GM12878 (cell line): ENCODE measurements at regions not wholly inside any gene's neighbourhood (a gene's known extent, or its start where the extent isn't known, plus 50 kb on each side); places are given as distances from the start of the nearest gene placed in this dataset.
"Not testable (repeated sequence)": the region's sequence is repeated elsewhere in the genome, so short reads cannot be mapped to it uniquely, and the experiment has no call there.

Source experiments
- ATAC-seq: fragments of 200-7000 bp; cut with Tn5 transposase; 3 replicates; pipeline ENCODE4 v1.9.1; 2020; ENCODE audit warnings: mild to moderate bottlenecking, moderate library complexity
- BruUV-seq: library from RNA; stranded (reverse); fragments of 400-500 nt; replicated peaks from 2 replicates; lab custom pipeline; 2021; lab: Mats Ljungman, UMichigan
- CTCF ChIA-PET: fragments of 300-600 bp; sonication (Branson Sonifier 250); formaldehyde crosslinking; extraction: SDS; loops from one replicate; lab custom pipeline; 2021; ENCODE audit warnings: inconsistent platforms; lab: Yijun Ruan, JAX
- POLR2A ChIA-PET: fragments of 350-600 bp; formaldehyde crosslinking; extraction: SDS; loops from one replicate; lab custom pipeline; 2021; ENCODE audit warnings: inconsistent platforms; lab: Charles Lee
- RAD21 ChIA-PET: fragments of 300-600 bp; sonication (Branson Sonifier 250); formaldehyde crosslinking; loops from one replicate; lab custom pipeline; 2023; ENCODE audit warnings: antibody characterized with exemption; ENCODE audit not compliant: unreplicated experiment; lab: Charles Lee
- SMC1A ChIA-PET: fragments of 300-600 bp; sonication (Branson Sonifier 250); formaldehyde crosslinking; loops from one replicate; lab custom pipeline; 2023; ENCODE audit not compliant: unreplicated experiment, uncharacterized antibody; lab: Charles Lee
- DNase-seq: peaks from one replicate; pipeline ENCODE4 v3.0.0-alpha.2; 2011; ENCODE audit warnings: low read depth, low spot score
- FAIRE-seq: peaks from 3 replicates; lab custom pipeline; 2011; peaks lifted over from hg19 to GRCh38; lab: Jason Lieb, UNC
- H2AFZ ChIP-seq: 2 replicates; pipeline ENCODE4 v1.6.0; 2011; ENCODE audit warnings: low read depth, low read length, control low read depth; ENCODE audit not compliant: control insufficient read depth
- H3K27ac ChIP-seq: 2 replicates; pipeline ENCODE4 v1.5.1; 2011; ENCODE audit warnings: control low read depth; ENCODE audit not compliant: control insufficient read depth, insufficient read depth
- H3K27me3 ChIP-seq, 2 experiments: replicated peaks in 1 of 2; 2 replicates each; pipeline versions ENCODE4 v1.6.0 to v1.6.1; 2011; ENCODE audit warnings: low read length in 1 of 2; ENCODE audit not compliant: control insufficient read depth in 2 of 2, insufficient read depth in 2 of 2
- H3K36me3 ChIP-seq, 2 experiments: 2 replicates each; pipeline ENCODE4 v1.5.1; 2011; ENCODE audit warnings: low read length in 1 of 2; ENCODE audit not compliant: control insufficient read depth in 2 of 2, insufficient read depth in 2 of 2
- H3K4me1 ChIP-seq: 2 replicates; pipeline ENCODE4 v1.6.1; 2011; ENCODE audit warnings: mild to moderate bottlenecking, low read length, moderate library complexity, mixed read lengths; ENCODE audit not compliant: control insufficient read depth, insufficient read depth
- H3K4me2 ChIP-seq: 2 replicates; pipeline ENCODE4 v1.6.0; 2011; ENCODE audit warnings: control low read depth; ENCODE audit not compliant: control insufficient read depth, insufficient read depth
- H3K4me3 ChIP-seq: fragments of 200-600 bp; sonication (generic); 2 replicates; pipeline ENCODE4 v1.5.1; 2016
- H3K79me2 ChIP-seq: 2 replicates; pipeline ENCODE4 v1.6.0; 2011; ENCODE audit warnings: low read length; ENCODE audit not compliant: control insufficient read depth, insufficient read depth
- H3K9ac ChIP-seq: 2 replicates; pipeline ENCODE4 v1.8.0; 2011; ENCODE audit warnings: low read length, control low read depth, mixed read lengths; ENCODE audit not compliant: control insufficient read depth, insufficient read depth
- H3K9me3 ChIP-seq: replicated peaks from 3 replicates; pipeline ENCODE4 v1.5.1; 2011; ENCODE audit warnings: mild to moderate bottlenecking, low read length; ENCODE audit not compliant: control insufficient read depth, insufficient read depth
- H4K20me1 ChIP-seq: 2 replicates; pipeline ENCODE4 v1.6.0; 2011; ENCODE audit not compliant: control insufficient read depth, insufficient read depth
- ASH2L ChIP-seq: fragments of 300-600, 200-600 bp; sonication (generic); IDR thresholded peaks from 2 replicates; pipeline ENCODE4 v1.6.1; 2017; ENCODE audit warnings: low read depth, mild to moderate bottlenecking, borderline replicate concordance
- CBFB ChIP-seq: IDR thresholded peaks from 2 replicates; pipeline ENCODE4 v1.6.1; 2016; ENCODE audit warnings: antibody characterized with exemption, low read depth
- CBX3 ChIP-seq: fragments of 200-600 bp; sonication (generic); IDR thresholded peaks from 2 replicates; pipeline ENCODE4 v1.6.1; 2016; ENCODE audit warnings: low read depth, borderline replicate concordance
- JUNB ChIP-seq: IDR thresholded peaks from 2 replicates; pipeline ENCODE4 v1.6.1; 2016; ENCODE audit warnings: antibody characterized with exemption, mild to moderate bottlenecking
- KAT2A ChIP-seq: conservative IDR thresholded peaks from 2 replicates; pipeline ENCODE4 v1.6.1; 2011; ENCODE audit warnings: low read depth, low read length; ENCODE audit not compliant: control insufficient read depth
- KDM1A ChIP-seq: fragments of 200-600 bp; sonication (generic); IDR thresholded peaks from 2 replicates; pipeline ENCODE4 v1.6.1; 2016; ENCODE audit warnings: borderline replicate concordance
- LARP7 ChIP-seq: fragments of 450-650 bp; IDR thresholded peaks from 2 replicates; pipeline ENCODE4 v1.6.1; 2017; ENCODE audit warnings: mild to moderate bottlenecking
- NFYB ChIP-seq: IDR thresholded peaks from 2 replicates; pipeline ENCODE4 v1.6.1; 2011; ENCODE audit warnings: low read depth, mild to moderate bottlenecking, low read length, improper control_type of control experiment, moderate library complexity; ENCODE audit not compliant: insufficient read depth
- PKNOX1 ChIP-seq: fragments of 450-650 bp; IDR thresholded peaks from 2 replicates; pipeline ENCODE4 v1.6.1; 2016; ENCODE audit warnings: mild to moderate bottlenecking
- PML ChIP-seq: IDR thresholded peaks from 2 replicates; pipeline ENCODE4 v1.6.1; 2012; ENCODE audit warnings: low read length, inconsistent platforms
- RFX5 ChIP-seq: IDR thresholded peaks from 2 replicates; pipeline ENCODE4 v1.6.1; 2011; ENCODE audit warnings: low read depth, low read length, improper control_type of control experiment
- SUPT20H ChIP-seq: IDR thresholded peaks from 2 replicates; pipeline ENCODE4 v1.6.1; 2011; ENCODE audit warnings: low read depth, mild to moderate bottlenecking, low read length, moderate library complexity, borderline replicate concordance; ENCODE audit not compliant: control insufficient read depth
- ZNF217 ChIP-seq: fragments of 450-650 bp; IDR thresholded peaks from 2 replicates; pipeline ENCODE4 v1.6.1; 2017; ENCODE audit warnings: antibody characterized with exemption, mild to moderate bottlenecking
- WGBS: methylation state at CpG from one replicate; pipeline ENCODE4 v1.1.6; 2016; ENCODE audit warnings: low lambda C conversion rate; ENCODE audit not compliant: insufficient replicate concordance, insufficient coverage; ENCODE audit errors: missing lambda C conversion rate; 5-methylcytosine and 5-hydroxymethylcytosine counted together
- in situ Hi-C: fragments of 300-500 bp; cut with MboI; formaldehyde crosslinking; loops from 9 replicates; pipeline ENCODE4 v1.14.3; 2018; ENCODE audit warnings: mixed read lengths
- intact Hi-C: fragments of 100-400 bp; cut with micrococcal nuclease; formaldehyde crosslinking; loops from one replicate; pipeline ENCODE4 v1.14.2; 2022; ENCODE audit not compliant: unreplicated experiment

DNA sequence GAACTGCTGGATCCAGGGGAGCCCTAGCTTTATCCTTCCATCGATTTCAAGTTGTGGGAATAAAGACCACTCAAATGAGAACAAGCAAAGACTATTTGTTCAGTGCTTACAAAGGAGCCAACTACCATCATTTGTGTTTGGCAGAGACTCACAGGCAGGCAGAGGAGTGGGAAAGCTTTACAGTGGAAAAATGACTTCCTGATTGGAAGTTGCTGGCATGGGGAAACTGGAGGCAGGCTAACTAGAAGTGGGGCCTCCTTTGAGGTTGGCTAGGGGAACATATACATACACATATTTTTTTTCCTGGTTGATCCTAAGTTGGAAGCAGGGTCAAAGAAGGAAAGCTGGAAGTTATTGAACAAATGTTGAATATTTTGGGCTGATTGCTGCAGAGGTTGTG lies 121.7 kb downstream of the ACTBL2 start (continued):
- TF ChIP-seq ASH2L (no peak), PML (no peak), PKNOX1 (no peak), CBX3 (no peak), KAT2A (no peak), CBFB (no peak), KDM1A (no peak), NFYB (no peak), SUPT20H (no peak)

DNA sequence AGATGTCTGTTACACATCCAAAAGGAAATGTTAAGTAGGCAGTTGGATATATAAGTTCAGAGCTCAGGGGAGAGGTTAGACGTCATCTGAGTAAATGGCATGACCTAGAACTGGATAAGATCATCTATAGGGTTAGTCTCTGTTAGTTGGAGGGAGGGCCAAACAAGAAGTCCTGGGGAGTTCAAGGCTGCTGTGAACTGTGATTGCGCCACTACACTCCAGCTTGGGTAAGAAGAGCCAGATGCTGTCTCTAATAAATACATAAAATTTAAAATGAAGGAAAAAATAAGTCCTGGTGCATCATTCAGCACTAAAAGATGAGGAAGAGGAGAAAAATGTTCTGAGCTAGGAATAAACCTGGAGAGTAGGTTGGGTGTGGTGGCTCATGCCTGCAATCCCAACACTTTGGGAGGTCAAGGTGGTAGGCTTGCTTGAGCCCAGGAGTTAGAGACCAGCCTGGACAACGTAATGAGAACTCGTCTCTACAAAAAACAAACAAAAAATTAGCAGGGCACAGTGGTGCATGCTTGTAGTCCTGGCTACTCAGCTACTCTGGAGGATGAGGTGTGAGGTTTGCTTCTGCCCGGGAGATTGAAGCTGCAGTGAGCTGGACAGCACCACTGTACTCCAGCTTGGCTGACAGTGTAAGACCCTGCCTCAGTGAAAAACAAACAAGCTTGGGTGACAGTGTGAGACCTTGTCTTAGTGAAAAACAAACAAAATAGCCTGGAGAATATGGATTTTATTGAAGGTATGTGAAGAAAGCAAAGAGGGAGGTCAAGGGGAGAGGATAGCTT lies 123.6 kb downstream of the ACTBL2 start:
- ChIA-PET POLR2A (no interaction called here), RAD21 (interaction anchor here (1.3 to 1.7 kb wide), 2 partner anchors 9 to 21 kb away, joined by 3 to 6 read pairs; no protein-coding TSS in a partner anchor), CTCF (interaction anchor here (0.6 to 1.3 kb wide), 3 partner anchors 21 to 574 kb away, joined by 3 to 5 read pairs (median 3); no protein-coding TSS in a partner anchor), SMC1A (interaction anchor here (2.2 kb wide), 1 partner anchor 11 kb away, joined by 5 read pairs; no protein-coding TSS in a partner anchor)
- Histone ChIP-seq H3K4me3 (no peak overlapping the region), H3K4me1 (no peaks in the 10 kb centered on the region), H3K9me3 (no peaks in the 10 kb centered on the region), H3K27me3 (no peaks in the 10 kb centered on the region), H3K27ac (no peak overlapping the region), H3K9ac (no peak overlapping the region), H2AFZ (no peak overlapping the region), H3K4me2 (no peak overlapping the region), H4K20me1 (no peaks in the 10 kb centered on the region), H3K36me3 (no peaks in the 10 kb centered on the region), H3K79me2 (no peaks in the 10 kb centered on the region)
- in situ Hi-C loops: no loop called here
- BruUV-seq: no TSS peak
- TF ChIP-seq JUNB (no peak), LARP7 (no peak), RFX5 (no peak), ZNF217 (no peak)
- ATAC-seq (no peak), DNase-seq (no peak), FAIRE-seq (no peak)
- intact Hi-C loops: no loop called here
- WGBS: 35% methylated on average over 5 of the region's 5 CpGs

GRCh38 chr5:57356850-57357249 lies 125.8 kb downstream of the ACTBL2 start:
- H3K27ac ChIP-seq, H3K27me3 ChIP-seq, H3K4me1 ChIP-seq, H4K20me1 ChIP-seq, ATAC-seq, DNase-seq, intact Hi-C loops, H3K79me2 ChIP-seq, CTCF ChIA-PET, FAIRE-seq, SMC1A ChIA-PET, H3K4me2 ChIP-seq, H3K9ac ChIP-seq, RAD21 ChIA-PET, H3K4me3 ChIP-seq, H3K36me3 ChIP-seq, H3K9me3 ChIP-seq, in situ Hi-C loops, BruUV-seq, H2AFZ ChIP-seq, POLR2A ChIA-PET: not testable (repeated sequence)
- WGBS: 53% methylated on average over 4 of the region's 16 CpGs
